IMR-90 (cell line): ENCODE measurements at regions not wholly inside any gene's neighbourhood (a gene's known extent, or its start where the extent isn't known, plus 50 kb on each side); places are given as distances from the start of the nearest gene placed in this dataset.

Experiments used
- ATAC-seq: fragments of 200-7000 bp; cut with Tn5 transposase; 2 replicates; pipeline ENCODE4 v1.9.1; 2020; ENCODE audit warnings: low read depth, mild to moderate bottlenecking, moderate library complexity
- BruUV-seq: library from RNA; stranded (reverse); fragments of 400-500 nt; replicated peaks from 2 replicates; lab custom pipeline; 2021; lab: Mats Ljungman, UMichigan
- CTCF ChIA-PET: fragments of 300-600 bp; formaldehyde crosslinking; extraction: SDS; loops from one replicate; lab custom pipeline; 2021; ENCODE audit warnings: antibody characterized with exemption; lab: Yijun Ruan, JAX
- POLR2A ChIA-PET: fragments of 300-600 bp; sonication (Branson Sonifier 250); formaldehyde crosslinking; loops from one replicate; lab custom pipeline; 2022; ENCODE audit warnings: antibody characterized with exemption; ENCODE audit not compliant: unreplicated experiment; lab: Charles Lee
- DNase-seq: peaks from one replicate; pipeline ENCODE4 v3.0.0; 2013
- H2AFZ ChIP-seq: replicated peaks from 2 replicates; pipeline ENCODE3; 2013; ENCODE audit warnings: low read length, mild to moderate bottlenecking; ENCODE audit not compliant: poor library complexity
- H2AK5ac ChIP-seq: 2 replicates; pipeline ENCODE4 v1.6.1; 2013; ENCODE audit warnings: low read depth, low read length, inconsistent platforms
- H2AK9ac ChIP-seq: replicated peaks from 2 replicates; pipeline ENCODE3; 2013; ENCODE audit warnings: mild to moderate bottlenecking, low read depth, low read length, moderate library complexity; ENCODE audit not compliant: poor library complexity
- H2BK120ac ChIP-seq: 2 replicates; pipeline ENCODE4 v1.6.1; 2013; ENCODE audit warnings: low read depth, low read length, inconsistent platforms
- H2BK15ac ChIP-seq: 3 replicates; pipeline ENCODE4 v1.6.1; 2013; ENCODE audit warnings: low read depth, low read length, inconsistent platforms
- H2BK20ac ChIP-seq: 2 replicates; pipeline ENCODE4 v1.6.1; 2013; ENCODE audit warnings: low read depth, mild to moderate bottlenecking, inconsistent platforms, low read length, moderate library complexity
- H2BK5ac ChIP-seq: 2 replicates; pipeline ENCODE4 v1.6.1; 2013; ENCODE audit warnings: mild to moderate bottlenecking, low read depth, low read length, inconsistent platforms; ENCODE audit not compliant: poor library complexity, severe bottlenecking
- H3K14ac ChIP-seq: replicated peaks from 2 replicates; pipeline ENCODE4 v1.6.1; 2013; ENCODE audit warnings: low read depth, low read length, inconsistent platforms
- H3K18ac ChIP-seq: 2 replicates; pipeline ENCODE4 v1.6.1; 2013; ENCODE audit warnings: low read depth, low read length, control low read depth
- H3K23ac ChIP-seq: 2 replicates; pipeline ENCODE4 v1.6.1; 2013; ENCODE audit warnings: low read depth, low read length, inconsistent platforms
- H3K27ac ChIP-seq: 2 replicates; pipeline ENCODE4 v1.5.1; 2013; ENCODE audit warnings: mild to moderate bottlenecking, control low read depth, low read length; ENCODE audit not compliant: insufficient read depth
- H3K27me3 ChIP-seq: 2 replicates; pipeline ENCODE4 v1.6.1; 2013; ENCODE audit warnings: low read length; ENCODE audit not compliant: control insufficient read depth, insufficient read depth
- H3K36me3 ChIP-seq: 2 replicates; pipeline ENCODE4 v1.6.1; 2013; ENCODE audit warnings: low read length, mixed read lengths; ENCODE audit not compliant: control insufficient read depth, insufficient read depth
- H3K4ac ChIP-seq: 2 replicates; pipeline ENCODE4 v1.6.1; 2013; ENCODE audit warnings: low read depth, low read length, inconsistent platforms
- H3K4me1 ChIP-seq: 2 replicates; pipeline ENCODE4 v1.6.1; 2013; ENCODE audit warnings: low read length, mixed read lengths; ENCODE audit not compliant: control insufficient read depth, insufficient read depth
- H3K4me2 ChIP-seq: 2 replicates; pipeline ENCODE4 v1.6.1; 2013; ENCODE audit warnings: low read depth, mild to moderate bottlenecking, control low read depth, low read length, moderate library complexity
- H3K4me3 ChIP-seq: 2 replicates; pipeline ENCODE4 v1.5.1; 2013; ENCODE audit warnings: low read depth, mild to moderate bottlenecking, control low read depth, low read length, moderate library complexity; ENCODE audit not compliant: insufficient read depth
- H3K56ac ChIP-seq: 2 replicates; pipeline ENCODE4 v1.6.1; 2013; ENCODE audit warnings: low read length, inconsistent platforms; ENCODE audit not compliant: insufficient read depth; ENCODE audit errors: extremely low read depth
- H3K79me1 ChIP-seq, 2 experiments: 2 replicates each; pipeline ENCODE4 v1.6.1; 2013; ENCODE audit warnings: low read length in 2 of 2, inconsistent platforms in 1 of 2, low read depth in 1 of 2
- H3K9ac ChIP-seq: 2 replicates; pipeline ENCODE4 v1.6.1; 2013; ENCODE audit warnings: low read depth, low read length, control low read depth
- H3K9me1 ChIP-seq: 2 replicates; pipeline ENCODE4 v1.6.1; 2013; ENCODE audit warnings: low read length, inconsistent platforms; ENCODE audit not compliant: insufficient read depth
- H3K9me3 ChIP-seq: 2 replicates; pipeline ENCODE4 v1.6.1; 2013; ENCODE audit warnings: low read length; ENCODE audit not compliant: control insufficient read depth, insufficient read depth
- H4K20me1 ChIP-seq: 2 replicates; pipeline ENCODE4 v1.6.1; 2013; ENCODE audit warnings: low read length, inconsistent platforms; ENCODE audit not compliant: insufficient read depth
- H4K5ac ChIP-seq: 2 replicates; pipeline ENCODE4 v1.6.1; 2013; ENCODE audit warnings: mild to moderate bottlenecking, low read depth, low read length, control low read depth
- H4K8ac ChIP-seq, 2 experiments: 2 replicates each; pipeline ENCODE4 v1.6.1; 2013; ENCODE audit warnings: low read depth in 2 of 2, low read length in 2 of 2, control low read depth in 1 of 2, inconsistent platforms in 1 of 2
- H4K91ac ChIP-seq: 2 replicates; pipeline ENCODE4 v1.6.1; 2013; ENCODE audit warnings: low read depth, low read length, inconsistent platforms; ENCODE audit not compliant: insufficient read depth
- CTCF ChIP-seq: conservative IDR thresholded peaks from 2 replicates; pipeline ENCODE4 v1.5.1; 2012; ENCODE audit warnings: mild to moderate bottlenecking, low read depth, low read length, improper control_type of control experiment
- MXI1 ChIP-seq: IDR thresholded peaks from 2 replicates; pipeline ENCODE4 v1.6.1; 2012; ENCODE audit warnings: low read depth, mild to moderate bottlenecking, low read length, moderate library complexity, borderline replicate concordance
- RCOR1 ChIP-seq: IDR thresholded peaks from 2 replicates; pipeline ENCODE4 v1.6.1; 2012; ENCODE audit warnings: mild to moderate bottlenecking, low read length, improper control_type of control experiment; ENCODE audit not compliant: insufficient replicate concordance
- WGBS, 2 experiments: methylation state at CpG; one replicate each; pipeline versions ENCODE4 v1.1.5 to v1.1.7; 2013; ENCODE audit warnings: missing lambda C conversion rate in 2 of 2; ENCODE audit not compliant: insufficient read length in 1 of 2; ENCODE audit errors: extremely low coverage in 2 of 2; 5-methylcytosine and 5-hydroxymethylcytosine counted together
- dilution Hi-C: fragments of 300-500 bp; cut with HindIII; formaldehyde crosslinking; loops from one replicate; pipeline ENCODE4 v1.14.3; 2018; ENCODE audit warnings: low sequenced_read_pairs; ENCODE audit not compliant: unreplicated experiment
- in situ Hi-C: fragments of 300-500 bp; cut with MboI; formaldehyde crosslinking; loops from 3 replicates; pipeline ENCODE4 v1.14.3; 2019; ENCODE audit warnings: low sequenced_read_pairs, inconsistent platforms, mixed read lengths
- intact Hi-C: fragments of 100-400 bp; cut with micrococcal nuclease; formaldehyde crosslinking; loops from 2 replicates; pipeline ENCODE4 v1.10.0; 2022

GRCh38 chr1:22349362-22350043 is 102.1 kb upstream of the ZBTB40 start:
- H2BK20ac ChIP-seq = no peak overlapping the region
- H2AK5ac ChIP-seq = no peak overlapping the region
- H3K9me3 ChIP-seq = no peaks in the 10 kb centered on the region
- no peak overlapping the region for H2AFZ ChIP-seq
- BruUV-seq = no TSS peak
- H4K5ac ChIP-seq = no peak overlapping the region
- no peak overlapping the region for H2BK120ac ChIP-seq
- in situ Hi-C loops = no loop called here
- no peaks in the 10 kb centered on the region for H3K36me3 ChIP-seq
- H3K9ac ChIP-seq = no peak overlapping the region
- no peak overlapping the region for H3K23ac ChIP-seq
- intact Hi-C loops = no loop called here
- ATAC-seq (no peak), DNase-seq (no peak)
- no peak overlapping the region for H4K91ac ChIP-seq
- H4K20me1 ChIP-seq = no peaks in the 10 kb centered on the region
- H3K4me1 ChIP-seq = no peaks in the 10 kb centered on the region
- no peak overlapping the region for H3K4me3 ChIP-seq
- no peak overlapping the region for H3K4ac ChIP-seq
- H2AK9ac ChIP-seq = no peak overlapping the region
- H3K27me3 ChIP-seq = peaks cover 73% of the 10 kb centered on the region
- no peaks in the 10 kb centered on the region for H3K79me1 ChIP-seq
- POLR2A ChIA-PET = no interaction called here
- no peaks in the 10 kb centered on the region; the same call in 1 of the 2 replicates for H3K9me1 ChIP-seq
- no peak overlapping the region for H3K27ac ChIP-seq
- dilution Hi-C loops = no loop called here
- no peak overlapping the region for H3K18ac ChIP-seq
- no peak for TF ChIP-seq MXI1
- no peak for TF ChIP-seq RCOR1
- no peak for TF ChIP-seq CTCF
- no peak overlapping the region for H3K14ac ChIP-seq
- H2BK15ac ChIP-seq = no peak overlapping the region
- H3K4me2 ChIP-seq = no peak overlapping the region
- H3K56ac ChIP-seq = no peak overlapping the region
- CTCF ChIA-PET = no interaction called here
- H4K8ac ChIP-seq = no peak overlapping the region
- H2BK5ac ChIP-seq = no peak overlapping the region
- 35% methylated on average over 3 of the region's 14 CpGs; no CpG with 5 or more reads in 1 of the 2 experiments for WGBS, 2 experiments
